Mammary epithelial cell (primary cell): ENCODE measurements at regions not wholly inside any gene's neighbourhood (a gene's known extent, or its start where the extent isn't known, plus 50 kb on each side); places are given as distances from the start of the nearest gene placed in this dataset.

Source experiments
- CTCF ChIP-seq, 2 donors: IDR thresholded peaks in 1 of 2; conservative IDR thresholded peaks in 1 of 2; 2 replicates each; pipeline ENCODE4 v1.5.1; 2011 to 2012; ENCODE audit warnings: inconsistent platforms in 2 of 2, low read length in 2 of 2, mild to moderate bottlenecking in 2 of 2, control low read depth in 1 of 2, low read depth in 1 of 2; ENCODE audit not compliant: insufficient read depth in 1 of 2; ENCODE audit errors: extremely low read depth in 1 of 2
- EZH2 ChIP-seq: IDR thresholded peaks from 2 replicates; pipeline ENCODE4 v1.6.1; 2012; ENCODE audit warnings: low read length, inconsistent platforms, borderline replicate concordance

DNA sequence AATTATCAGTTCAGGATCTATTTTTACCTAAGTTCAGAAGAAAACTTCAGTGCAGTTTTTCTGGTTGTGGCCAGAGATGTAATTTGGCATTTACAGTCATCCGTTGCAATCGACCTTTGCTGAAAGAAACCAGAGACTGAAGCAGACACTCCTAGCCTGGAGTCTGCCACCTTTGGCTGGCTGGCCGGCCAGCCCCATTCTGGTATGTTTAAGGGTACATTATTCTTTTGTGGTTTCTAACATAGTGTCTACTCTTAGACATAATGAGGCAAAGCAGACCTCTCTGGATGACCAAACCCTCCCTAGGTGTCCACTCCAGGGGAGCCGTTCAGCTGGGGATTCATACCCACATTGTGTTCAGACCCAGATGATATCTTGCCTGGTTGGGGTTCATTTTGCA, 275.9 kb upstream of the TPM1 start:
- TF ChIP-seq EZH2: no peak
- TF ChIP-seq CTCF (conservative IDR thresholded peaks at IDR 0.05 in 1 of 2, IDR thresholded peaks at IDR 0.05 in 1 of 2; ENCODE audit: extremely low read depth in 1 of 2, insufficient read depth in 1 of 2, low read depth in 1 of 2, low read length in 2 of 2): no peak
